ENCODE measurements at regions not wholly inside any gene's neighbourhood (a gene's known extent, or its start where the extent isn't known, plus 50 kb on each side); places are given as distances from the start of the nearest gene placed in this dataset.
"Not testable (repeated sequence)": the region's sequence is repeated elsewhere in the genome, so short reads cannot be mapped to it uniquely, and the experiment has no call there.

DNA sequence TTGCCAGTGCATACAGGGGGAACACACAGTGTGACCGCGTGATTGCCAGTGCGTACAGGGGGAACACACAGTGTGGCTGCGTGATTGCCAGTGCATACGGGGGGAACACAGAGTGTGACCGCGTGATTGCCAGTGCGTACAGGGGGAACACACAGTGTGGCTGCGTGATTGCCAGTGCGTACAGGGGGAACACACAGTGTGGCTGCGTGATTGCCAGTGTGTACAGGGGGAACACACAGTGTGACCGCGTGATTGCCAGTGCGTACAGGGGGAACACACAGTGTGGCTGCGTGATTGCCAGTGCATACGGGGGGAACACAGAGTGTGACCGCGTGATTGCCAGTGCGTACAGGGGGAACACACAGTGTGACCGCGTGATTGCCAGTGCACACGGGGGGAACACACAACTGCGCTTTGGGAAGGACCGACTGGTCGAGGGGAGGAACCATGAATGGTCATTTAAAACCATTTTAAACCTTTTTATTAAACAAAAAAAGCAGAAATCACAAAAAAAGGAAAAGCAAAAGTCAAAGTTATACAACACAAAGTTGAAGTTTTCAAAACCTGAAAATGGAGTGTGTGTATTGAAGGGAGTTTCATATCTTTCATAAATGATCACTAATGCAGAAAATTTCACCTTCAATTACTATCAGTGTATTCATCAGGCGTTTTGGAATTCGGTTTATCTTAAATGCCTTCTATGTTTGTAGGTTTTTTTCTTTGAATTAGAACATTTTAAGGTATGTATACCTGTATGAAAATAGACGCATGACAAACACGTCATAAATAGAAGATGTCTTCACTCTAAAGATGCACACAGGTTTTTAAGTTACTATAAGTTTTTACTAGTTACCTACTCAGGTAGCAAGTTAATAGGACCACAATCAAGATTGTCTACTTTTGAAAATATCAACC, 141.0 kb downstream of the RTP5 start:
- not testable (repeated sequence) for DNase-seq

DNA sequence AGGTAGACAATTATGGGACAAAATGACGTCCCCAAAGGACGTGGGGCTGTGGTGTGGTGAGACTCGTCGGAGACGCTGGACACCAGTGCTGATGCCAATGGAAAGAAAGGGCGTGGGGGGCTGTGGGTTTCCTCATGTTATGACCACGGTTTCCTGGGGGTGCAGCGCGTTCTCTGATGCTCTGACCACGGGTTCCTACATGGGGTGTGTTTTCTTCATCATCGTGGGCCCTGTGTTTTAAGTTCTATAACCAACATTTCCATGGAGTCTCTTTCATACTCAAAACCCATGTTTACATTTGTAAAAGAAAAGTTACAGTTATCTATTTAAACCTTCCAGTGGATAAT, 141.6 kb downstream of the RTP5 start:
- no peak for DNase-seq

DNA sequence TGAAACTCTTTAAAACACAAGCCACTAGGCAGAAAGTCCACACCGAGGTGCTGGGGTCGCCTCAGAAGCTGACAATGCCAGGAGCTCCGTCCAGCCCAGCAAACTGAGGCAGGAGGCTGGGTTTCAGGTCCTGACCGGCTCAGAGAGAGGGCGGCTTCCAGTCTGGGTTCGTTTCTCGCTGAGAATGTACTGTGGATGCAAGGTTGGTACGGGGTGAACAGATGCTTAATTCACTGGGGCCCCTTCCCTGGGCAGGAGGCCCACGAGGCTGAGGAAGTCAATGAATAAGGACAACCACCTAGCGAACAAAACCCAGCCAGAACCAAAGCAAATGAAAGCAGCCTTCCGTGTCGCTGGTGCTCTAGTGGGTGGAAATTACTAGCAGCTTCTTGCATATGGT, 142.0 kb downstream of the RTP5 start:
- no peak for DNase-seq

DNA sequence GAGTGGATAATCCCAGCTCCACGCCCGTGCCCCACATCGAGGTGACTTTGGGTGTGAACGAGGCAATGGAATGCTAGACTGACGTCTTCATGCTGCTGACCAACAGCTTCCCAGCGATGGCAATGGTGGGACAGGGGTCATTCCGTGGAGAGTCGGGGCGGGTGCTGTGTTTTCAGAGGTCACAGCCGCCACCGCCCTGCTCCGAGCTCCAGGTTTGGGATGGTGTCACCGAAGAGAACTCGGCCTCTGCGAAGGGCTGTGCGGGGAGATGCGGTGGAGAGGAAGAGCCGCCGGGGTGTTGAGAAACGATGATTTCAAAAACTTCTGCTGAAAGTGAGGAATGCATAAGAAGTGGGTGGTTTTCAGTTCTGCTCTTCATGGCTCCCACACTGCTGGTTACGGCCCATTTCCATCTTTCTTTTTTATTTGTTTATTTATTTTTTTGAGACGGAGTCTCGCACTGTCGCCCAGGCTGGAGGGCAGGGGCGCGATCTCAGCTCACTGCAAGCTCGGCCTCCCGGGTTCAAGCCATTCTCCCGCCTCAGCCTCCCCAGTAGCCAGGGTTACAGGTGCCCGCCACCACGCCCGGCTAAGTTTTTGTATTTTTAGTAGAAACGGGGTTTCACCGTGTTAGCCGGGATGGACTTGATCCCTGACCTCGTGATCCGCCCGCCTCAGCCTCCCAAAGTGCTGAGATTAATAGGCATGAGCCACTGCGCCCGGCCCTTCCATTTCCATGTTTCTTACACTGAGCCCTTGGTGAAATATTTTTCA, 142.6 kb downstream of the RTP5 start:
- no peak for DNase-seq

DNA sequence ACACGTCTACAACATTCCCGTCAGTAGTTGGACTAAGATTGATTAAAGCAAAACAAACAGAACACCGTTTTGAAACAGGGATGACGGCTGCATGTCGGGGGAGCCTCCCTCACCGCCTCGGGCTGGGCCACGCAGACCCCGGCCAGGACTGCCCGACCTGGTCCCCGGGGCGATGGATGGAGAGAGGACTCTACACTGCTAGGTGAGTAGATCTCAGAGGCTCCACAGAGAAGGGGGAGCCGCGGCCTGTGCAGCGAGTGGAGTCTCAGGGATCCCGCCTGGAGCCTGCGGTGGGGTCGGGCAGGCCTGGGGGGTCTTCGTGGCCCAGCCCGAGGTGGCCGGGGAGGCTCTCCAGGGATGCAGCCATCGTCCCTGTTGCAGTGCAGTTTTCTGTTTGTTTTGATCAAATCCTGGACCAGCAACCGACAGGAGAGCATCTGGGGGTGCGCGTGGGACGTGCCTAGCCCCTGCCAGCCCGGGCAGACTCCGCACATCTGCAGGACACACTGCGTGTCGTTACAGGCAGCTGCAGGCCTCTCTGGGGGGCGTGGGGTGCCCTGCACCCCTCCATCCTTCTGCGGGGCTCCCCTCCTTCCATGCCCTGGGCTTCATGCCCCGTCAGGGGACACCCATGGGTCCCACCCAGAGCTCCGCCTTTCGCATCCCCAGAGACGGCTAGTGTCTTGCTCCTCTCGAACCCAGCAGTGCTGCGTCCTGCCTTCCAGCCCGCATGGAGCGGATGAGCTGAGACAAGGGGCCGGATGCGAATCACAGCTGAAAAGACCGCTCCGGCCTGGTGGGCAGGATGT, 143.6 kb downstream of the RTP5 start:
- DNase-seq = no peak

DNA sequence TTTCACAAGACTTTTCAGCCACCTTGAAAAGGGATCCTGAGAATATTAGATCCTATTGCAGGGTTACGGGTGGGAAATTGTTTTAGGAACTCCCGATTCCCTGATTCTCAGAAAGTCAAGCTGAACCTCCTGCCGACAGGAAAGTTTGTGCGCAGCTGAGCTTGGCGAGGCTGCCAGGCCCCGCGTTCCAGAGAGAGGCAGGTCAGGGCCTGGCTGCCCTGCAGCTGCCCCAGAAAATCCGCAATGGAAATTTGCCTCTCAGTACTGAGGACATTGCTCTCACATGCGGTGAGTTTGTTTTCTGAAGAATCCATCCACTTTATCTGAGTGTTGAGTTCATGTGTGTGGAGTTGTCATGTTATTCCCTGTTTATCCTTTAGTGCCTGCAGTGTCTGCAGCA, 144.2 kb downstream of the RTP5 start:
- no peak for DNase-seq

DNA sequence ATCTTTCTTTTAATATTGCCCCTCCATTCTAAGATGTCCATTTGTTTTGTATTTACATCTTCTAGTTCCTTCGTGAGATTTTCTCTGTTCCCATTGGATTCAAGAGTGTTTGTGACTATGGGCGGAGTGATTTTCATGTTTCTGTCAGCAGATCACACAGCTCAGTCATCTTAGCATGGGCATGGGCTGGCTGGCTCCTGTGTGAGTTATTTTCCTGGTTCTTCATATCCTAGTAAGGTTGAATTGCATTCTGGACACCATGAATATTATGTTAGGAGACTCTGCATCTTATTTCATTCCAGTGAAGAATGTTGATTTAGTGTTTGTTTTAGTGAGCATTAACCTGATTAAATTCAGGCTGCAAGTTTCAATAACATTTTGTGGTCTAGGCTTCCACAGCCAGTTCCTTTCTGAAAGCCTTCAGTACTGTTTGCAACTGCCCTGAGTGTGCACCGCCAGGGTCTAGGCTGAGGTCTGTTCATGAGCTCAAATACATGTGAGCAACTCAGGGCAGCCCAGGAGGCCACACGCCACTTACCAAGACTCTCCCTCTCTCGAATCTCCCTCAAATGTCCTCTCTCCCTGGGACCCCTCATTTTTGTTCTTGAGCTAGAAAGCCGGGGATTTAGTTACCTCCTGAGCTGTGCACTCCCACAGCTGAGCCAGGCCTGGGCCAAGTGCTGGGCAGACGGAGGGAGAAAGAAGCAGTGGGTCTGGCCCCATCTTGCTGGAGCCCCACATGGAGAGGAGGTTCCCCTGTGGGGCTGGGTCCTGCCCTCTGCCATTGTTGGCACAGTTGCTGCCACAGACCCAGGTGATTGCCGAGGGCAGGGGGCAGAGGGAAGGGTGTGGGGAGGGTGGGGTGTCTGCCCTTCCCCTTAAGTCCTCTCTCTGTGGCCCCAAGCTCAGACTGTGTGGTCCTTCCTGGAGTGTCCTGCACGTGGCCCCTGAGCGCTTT, 145.9 kb downstream of the RTP5 start:
- no peak for DNase-seq

DNA sequence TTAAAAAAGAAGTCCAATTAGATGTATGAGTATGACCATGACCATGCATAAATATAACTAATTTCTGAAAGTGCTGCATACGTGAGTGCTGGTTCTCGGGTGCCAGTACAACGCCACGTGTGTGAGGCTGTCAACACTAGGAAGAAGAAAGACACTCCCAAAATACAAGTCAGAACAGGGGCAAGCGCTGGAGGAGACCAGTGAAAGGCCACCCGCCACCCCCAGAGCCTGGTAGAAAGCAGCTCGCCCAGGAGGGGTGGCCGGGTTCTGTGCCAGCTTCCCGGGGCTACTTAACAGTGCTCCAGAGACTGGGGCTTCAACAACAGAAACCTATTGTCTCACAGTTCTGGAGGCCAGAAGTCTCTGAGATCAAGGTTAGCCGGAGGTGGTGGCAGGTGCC, 147.6 kb downstream of the RTP5 start:
- DNase-seq = no peak

DNA sequence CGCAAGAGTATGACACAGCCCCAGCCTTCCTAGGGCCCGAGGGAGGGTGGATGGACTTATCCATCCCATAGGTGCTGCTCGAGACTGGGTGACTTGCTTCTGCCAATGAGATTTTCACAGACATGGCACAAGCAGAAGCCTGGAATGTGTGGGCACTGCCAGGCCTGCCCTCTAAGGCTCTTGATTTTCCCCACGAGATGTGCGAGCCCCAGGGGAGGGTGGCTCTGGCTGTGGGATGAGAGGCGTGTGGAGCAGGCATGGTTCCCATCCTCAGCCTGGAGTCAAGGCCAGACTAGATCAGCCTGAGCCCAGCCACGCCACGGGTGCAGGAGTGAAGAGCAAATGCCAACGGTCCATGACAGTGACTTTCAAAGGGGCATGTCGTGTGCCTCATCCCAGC, 148.9 kb downstream of the RTP5 start:
- DNase-seq = not testable (repeated sequence)

DNA sequence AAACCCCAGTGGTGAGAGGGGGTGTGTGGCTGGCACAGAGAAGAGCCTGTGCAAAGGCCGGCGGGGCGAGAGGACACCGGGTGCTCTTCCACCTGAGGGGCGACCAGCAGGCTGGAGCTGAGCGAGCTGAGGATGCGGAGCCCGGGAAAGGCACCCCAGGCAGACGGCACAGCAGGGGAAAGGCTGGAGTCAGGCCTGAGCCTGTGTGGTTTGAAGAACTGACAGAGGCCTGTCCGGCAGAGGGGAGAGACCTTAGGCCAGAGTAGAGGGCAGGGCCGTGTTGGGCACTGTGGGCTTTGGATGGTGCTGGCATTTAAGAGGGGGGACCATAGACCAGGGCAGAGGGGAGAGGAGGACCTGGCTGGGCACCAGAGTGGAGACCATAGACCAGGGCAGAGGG, 149.8 kb downstream of the RTP5 start:
- no peak for DNase-seq

DNA sequence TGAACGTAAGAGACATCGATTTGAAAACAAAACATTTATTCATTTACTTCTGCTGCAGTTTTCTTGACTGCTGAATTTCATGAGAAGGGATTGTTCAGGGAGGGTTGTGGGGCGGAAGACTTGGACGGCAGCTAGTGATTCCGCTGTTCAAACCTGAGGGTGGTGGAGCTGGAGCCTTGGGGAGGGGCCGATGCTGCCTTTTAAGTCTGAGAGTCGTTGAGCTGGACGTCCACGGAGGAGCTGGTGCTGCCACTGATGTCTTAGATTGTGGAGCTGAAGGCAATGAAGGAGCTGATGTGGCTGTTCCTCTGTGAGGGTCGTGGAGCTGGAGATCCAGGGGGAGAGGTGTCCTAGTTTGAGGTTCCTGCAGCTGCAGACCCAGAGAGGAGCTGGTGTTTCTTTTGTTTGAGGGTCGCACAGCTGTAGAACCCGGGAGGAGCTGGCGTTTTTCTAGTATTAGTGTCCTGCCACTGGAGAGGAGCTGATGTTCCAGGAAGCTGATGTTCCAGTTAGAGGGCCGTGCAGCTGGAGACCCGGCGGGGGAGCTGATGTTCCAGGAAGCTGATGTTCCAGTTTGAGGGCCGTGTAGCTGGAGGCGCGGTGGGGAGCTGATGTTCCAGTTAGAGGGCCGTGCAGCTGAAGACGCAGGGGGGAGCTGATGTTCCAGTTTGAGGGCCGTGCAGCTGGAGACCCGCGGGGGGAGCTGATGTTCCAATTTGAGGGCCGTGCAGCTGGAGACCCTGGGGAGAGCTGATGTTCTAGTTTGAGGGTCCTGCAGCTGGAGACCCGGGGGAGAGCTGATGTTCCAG, 150.9 kb downstream of the RTP5 start:
- no peak for DNase-seq

DNA sequence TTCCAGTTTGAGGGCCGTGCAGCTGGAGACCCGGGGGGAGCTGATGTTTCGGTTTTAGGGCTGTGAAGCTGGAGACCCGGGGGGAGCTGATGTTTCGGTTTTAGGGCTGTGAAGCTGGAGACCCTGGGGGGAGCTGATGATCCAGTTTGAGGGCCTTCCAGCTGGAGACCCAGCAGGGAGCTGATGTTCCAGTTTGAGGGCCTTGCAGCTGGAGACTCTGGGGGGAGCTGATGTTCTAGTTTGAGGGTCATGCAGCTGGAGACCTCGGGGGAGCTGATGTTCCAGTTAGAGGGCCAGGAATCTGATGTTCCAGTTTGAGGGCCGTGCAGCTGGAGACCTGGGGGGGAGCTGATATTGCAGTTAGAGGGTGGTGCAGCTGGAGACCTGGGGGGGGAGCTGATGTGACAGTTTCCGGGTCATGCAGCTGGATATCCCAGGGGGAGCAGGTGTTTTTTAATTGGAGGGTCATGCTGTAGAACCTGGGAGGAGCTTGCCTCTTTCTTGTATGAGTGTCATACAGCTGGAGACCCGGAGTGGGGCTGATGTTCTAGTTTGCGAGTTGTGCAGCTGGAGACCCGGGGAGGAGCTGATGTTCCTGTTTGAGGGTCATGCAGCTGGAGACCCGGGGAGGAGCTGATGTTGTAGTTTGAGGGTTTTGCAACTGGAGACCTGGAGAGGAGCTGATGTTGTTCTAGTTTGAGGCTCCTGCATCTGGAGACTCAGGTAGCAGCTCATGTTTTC, 153.2 kb downstream of the RTP5 start:
- no peak for DNase-seq

DNA sequence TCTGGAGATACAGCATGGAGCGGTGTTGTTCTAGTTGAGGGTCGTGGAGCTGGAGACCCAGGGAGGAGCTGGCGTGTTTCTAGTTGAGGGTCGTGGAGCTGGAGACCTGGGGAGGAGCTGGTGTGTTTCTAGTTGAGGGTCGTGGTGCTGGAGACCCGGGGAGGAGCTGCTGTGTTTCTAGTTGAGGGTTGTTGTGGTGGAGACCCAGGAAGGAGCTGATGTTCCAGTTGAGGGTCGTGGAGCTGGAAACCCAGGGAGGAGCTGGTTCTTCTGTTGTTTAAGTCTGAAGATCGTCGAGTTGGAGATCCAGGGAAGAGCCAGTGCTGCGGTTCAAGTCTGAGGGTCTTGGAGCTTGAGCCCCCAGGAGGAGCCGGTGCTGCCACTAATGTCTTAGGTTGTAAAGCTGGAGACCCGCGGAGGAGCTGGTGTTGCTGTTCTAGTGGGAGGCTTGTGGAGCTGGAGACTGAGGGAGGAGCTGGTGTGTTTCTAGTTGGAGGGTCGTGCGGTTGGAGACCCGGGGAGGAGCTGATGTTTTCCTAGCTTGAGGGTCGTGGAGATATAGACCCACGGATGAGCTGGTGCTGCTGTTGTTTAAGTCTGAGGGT, 155.3 kb downstream of the RTP5 start:
- peak; percentile 39 for DNase-seq

DNA sequence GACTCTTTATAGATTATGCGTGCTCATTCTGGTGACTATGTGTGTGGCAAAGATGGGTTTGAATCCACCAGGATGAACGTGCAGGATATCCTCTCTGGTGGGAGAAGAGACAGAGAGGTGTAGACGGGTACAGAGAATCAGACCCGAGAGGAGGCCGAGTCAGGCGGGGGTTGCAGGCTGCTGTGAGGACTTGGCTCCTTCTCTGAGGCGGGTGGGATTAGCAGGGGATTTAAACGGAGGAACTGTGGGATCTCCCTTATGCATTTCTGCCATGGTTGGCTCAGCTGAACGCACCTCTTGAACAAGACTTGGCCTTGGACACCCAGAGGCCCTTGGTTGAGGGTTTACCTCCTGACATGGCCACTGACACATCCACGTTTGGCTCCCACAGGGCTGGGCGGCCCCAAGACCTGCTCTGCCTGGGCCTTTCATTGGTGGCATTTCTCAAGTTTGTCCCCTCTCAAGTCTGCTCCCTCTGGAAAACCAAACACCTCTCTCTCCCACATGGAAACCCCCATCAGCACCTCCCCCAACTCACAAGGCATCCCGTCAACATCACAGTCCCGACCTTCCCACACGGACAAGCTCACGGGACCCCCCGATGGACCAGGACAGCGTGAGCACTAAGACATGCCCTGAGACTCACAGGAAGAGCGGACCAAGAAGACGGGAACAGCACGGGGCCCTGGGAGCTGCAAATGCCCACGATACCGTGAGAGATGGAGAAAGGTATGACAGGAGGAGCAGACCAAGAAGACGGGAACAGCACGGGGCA, 158.3 kb downstream of the RTP5 start:
- DNase-seq = peak; percentile 37

DNA sequence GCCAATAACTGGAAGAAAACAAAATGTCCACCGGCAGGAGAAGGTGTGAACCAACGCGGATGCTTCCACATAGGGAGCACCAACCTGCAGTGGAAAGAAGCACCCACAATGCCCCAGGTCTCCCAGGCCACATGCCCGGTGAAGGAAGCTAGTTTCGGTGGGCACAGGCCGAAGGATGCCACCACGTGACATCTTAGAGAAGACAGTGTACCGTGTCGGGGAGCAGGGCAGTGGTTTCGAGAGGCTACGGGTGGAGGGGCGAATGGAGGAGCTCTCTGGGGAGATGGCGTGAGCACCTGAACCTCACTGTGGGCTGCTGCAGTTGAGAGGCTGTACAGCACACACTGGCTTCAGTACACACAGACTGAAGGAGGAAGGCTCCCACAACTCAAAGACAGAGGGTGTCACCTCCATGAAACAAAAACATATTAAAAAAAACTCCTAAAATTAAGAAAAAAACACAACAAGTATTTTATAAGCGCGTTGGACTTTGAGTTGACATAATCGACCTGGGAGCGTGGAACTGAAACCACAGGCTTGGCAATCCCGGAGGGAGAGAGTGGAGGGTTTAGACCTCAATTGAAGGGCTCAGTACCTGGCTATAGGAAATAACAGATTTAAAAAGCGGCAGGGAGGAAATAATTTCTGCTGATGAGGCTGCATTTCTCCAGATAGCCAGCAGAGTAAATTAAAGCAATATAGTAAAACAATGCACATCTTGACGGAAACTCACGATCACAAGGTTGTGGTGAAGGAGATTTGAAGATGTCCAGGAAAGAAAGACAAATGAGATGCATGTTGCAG, 160.1 kb downstream of the RTP5 start:
- peak; percentile 43 for DNase-seq

DNA sequence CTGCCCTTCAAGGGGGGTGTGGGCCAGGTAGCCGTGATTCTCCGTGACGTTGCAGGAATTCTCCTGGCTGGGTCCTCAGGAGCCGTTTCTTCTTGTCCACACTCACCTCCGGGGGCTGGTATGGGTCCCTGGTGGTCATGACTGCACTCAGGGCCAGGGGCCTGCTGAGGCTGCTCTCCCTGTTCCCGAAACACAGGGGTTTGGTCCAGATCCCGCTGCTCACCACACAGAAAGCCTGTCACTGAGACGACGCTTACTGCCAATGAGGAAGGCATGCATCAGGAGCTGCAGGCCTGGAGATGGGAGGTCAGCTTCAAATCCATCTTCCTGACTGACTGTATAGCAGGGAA, 160.7 kb downstream of the RTP5 start:
- DNase-seq = peak; percentile 45

DNA sequence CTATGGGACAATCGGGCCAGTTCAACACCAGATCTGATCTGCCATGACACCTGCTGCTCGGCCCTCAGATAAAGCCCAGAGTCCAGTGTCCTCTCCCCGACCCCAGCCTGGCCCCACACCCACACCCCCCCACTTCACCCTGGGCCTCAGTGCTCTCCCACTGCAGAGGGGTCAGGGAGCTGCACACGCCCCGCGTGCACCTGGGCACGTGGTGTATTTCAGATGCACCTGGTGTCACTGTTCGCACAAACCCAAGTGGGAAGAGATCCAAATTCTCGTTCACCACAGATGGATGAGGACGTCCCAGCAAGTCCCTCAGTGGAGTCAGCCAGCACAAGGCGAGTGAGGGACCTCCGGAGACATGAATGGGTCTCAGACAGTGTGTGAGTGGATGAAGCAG, 161.3 kb downstream of the RTP5 start:
- DNase-seq = peak; percentile 40

DNA sequence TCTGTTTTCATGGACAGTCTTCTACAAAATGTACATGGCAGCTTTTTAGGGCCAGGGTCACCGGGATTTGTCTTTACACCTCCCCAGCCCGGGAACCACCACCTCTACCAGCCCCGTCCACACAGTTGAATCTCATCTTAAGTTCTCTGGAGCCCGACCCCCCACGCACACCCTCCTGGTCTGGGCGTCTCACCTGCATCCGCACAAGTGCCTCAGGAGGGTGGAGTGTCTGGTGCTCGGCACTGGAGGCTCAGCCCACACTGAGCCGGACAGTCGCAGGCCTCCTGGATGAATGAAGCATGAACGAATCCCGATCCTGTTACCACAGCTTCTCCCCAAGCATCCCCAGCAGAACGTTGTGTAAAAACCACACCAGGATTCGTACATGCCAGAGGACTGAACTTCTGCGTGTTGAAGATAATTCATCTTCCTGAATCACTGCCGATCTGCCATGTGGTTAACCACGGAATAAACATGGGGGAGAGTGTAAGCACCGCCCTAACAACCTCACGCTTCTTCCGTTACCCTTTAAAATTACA, 162.0 kb downstream of the RTP5 start:
- DNase-seq = peak; percentile 55
